Adrenal gland (tissue), 9 donors: ENCODE measurements at regions not wholly inside any gene's neighbourhood (a gene's known extent, or its start where the extent isn't known, plus 50 kb on each side); places are given as distances from the start of the nearest gene placed in this dataset.
A peak's percentile ranks its signal among the peaks of the same experiment; 100 is the strongest.

ENCODE experiments used
- DNase-seq, 7 donors: peaks; one replicate each; pipeline ENCODE4 v3.0.0-alpha.2; 2019 to 2020
- H3K27ac ChIP-seq, 5 donors: fragments of 200-600 bp; sonication (generic) in 4 of 5; 1 replicate in 3 of 5; 2 replicates in 2 of 5; pipeline versions ENCODE4 v1.5.1 to v1.8.0; 2016 to 2020; ENCODE audit warnings: mild to moderate bottlenecking in 1 of 5
- H3K27me3 ChIP-seq: fragments of 200-600 bp; 2 replicates; pipeline ENCODE4 v1.8.0; 2021
- H3K36me3 ChIP-seq, 2 donors: fragments of 200-600 bp; replicated peaks in 1 of 2; 1 replicate in 1 of 2; 2 replicates in 1 of 2; pipeline versions ENCODE4 v1.5.1 to v1.8.0; 2018 to 2022
- H3K4me1 ChIP-seq, 2 donors: fragments of 200-600 bp; replicated peaks in 1 of 2; 1 replicate in 1 of 2; 2 replicates in 1 of 2; pipeline versions ENCODE4 v1.5.1 to v1.8.0; 2018 to 2021
- H3K4me3 ChIP-seq, 4 donors: fragments of 200-600 bp; sonication (generic) in 3 of 4; one replicate each; pipeline ENCODE4 v1.5.1; 2016 to 2018
- H3K9me3 ChIP-seq, 3 donors: fragments of 200-600 bp; sonication (generic) in 1 of 3; replicated peaks in 1 of 3; 1 replicate in 2 of 3; 2 replicates in 1 of 3; pipeline versions ENCODE4 v1.5.1 to v1.8.0; 2016 to 2021
- POLR2A ChIP-seq, 2 donors: fragments of 450-650 bp; IDR thresholded peaks; one replicate each; pipeline ENCODE4 v1.6.1; 2017; ENCODE audit warnings: antibody characterized with exemption in 2 of 2, mild to moderate bottlenecking in 2 of 2, moderate library complexity in 1 of 2
- WGBS, 4 donors: extraction: QIAGEN DNeasy Blood & Tissue Kit in 2 of 4; methylation state at CpG; one replicate each; pipeline versions ENCODE4 v1.1.5 to v1.1.7; 2013 to 2017; 5-methylcytosine and 5-hydroxymethylcytosine counted together
- intact Hi-C, 2 donors: fragments of 100-400 bp; cut with DNase I; formaldehyde crosslinking; loops; one replicate each; pipeline versions ENCODE4 v1.14.1 to v1.15.0; 2022 to 2023
- TF ChIP-seq, protein P1 (sequence below), 6 experiments: fragments of 450-650 bp in 4 of 6; fragments of 200-600 bp in 2 of 6; sonication (generic) in 1 of 6; IDR thresholded peaks; 1 replicate in 5 of 6; 2 replicates in 1 of 6; pipeline versions ENCODE4 v1.5.1 to v1.8.0; 2016 to 2021; ENCODE audit warnings: antibody characterized with exemption in 6 of 6, mild to moderate bottlenecking in 2 of 6, moderate library complexity in 1 of 6
- donor health status: healthy with polysubstance abuse.
- donor health status: Bipolar disorder and iron deficiency.
- donor health status: DM: yes; HTN: yes; CAD: no.
- donor health status: DM: no; HTN: no; CAD: no.
- donor health status: DM: no; HTN: no; CAD: no.

DNA sequence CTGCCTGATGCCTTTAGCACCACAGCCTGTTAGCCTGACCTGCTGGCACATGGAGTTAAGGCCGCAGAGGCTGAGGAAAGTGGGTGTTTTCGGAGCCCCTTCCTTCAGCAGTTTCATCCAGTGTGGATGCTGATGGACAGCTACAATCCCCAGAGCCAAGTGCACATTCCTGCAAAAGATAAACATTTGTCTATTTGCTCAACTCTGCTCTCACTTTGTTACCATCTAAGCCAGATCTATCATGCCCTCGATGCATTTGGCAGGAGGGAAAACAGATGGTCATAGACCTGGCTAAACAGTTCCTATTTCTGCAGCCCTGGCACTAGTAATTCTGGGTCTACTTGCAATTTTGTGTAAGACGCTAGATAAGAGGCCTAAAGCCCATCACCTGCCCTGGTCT lies 312.9 kb upstream of the RASGRP1 start:
- Histone ChIP-seq H3K27ac (no peak overlapping the region), H3K27me3 (no peaks in the 10 kb centered on the region), H3K36me3 (no peaks in the 10 kb centered on the region), H3K4me1 (no peaks in the 10 kb centered on the region), H3K9me3 (no peaks in the 10 kb centered on the region), H3K4me3 (no peak overlapping the region)
- intact Hi-C loops = no loop called here
- DNase-seq = no peak
- TF ChIP-seq, protein P1, sequence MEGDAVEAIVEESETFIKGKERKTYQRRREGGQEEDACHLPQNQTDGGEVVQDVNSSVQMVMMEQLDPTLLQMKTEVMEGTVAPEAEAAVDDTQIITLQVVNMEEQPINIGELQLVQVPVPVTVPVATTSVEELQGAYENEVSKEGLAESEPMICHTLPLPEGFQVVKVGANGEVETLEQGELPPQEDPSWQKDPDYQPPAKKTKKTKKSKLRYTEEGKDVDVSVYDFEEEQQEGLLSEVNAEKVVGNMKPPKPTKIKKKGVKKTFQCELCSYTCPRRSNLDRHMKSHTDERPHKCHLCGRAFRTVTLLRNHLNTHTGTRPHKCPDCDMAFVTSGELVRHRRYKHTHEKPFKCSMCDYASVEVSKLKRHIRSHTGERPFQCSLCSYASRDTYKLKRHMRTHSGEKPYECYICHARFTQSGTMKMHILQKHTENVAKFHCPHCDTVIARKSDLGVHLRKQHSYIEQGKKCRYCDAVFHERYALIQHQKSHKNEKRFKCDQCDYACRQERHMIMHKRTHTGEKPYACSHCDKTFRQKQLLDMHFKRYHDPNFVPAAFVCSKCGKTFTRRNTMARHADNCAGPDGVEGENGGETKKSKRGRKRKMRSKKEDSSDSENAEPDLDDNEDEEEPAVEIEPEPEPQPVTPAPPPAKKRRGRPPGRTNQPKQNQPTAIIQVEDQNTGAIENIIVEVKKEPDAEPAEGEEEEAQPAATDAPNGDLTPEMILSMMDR (IDR thresholded peaks at IDR 0.05) = no peak
- TF ChIP-seq POLR2A (IDR thresholded peaks at IDR 0.05) = no peak
- 64 to 87% (median 81%) methylated on average over 3 to 4 of the region's 4 CpGs for WGBS, 4 donors

DNA sequence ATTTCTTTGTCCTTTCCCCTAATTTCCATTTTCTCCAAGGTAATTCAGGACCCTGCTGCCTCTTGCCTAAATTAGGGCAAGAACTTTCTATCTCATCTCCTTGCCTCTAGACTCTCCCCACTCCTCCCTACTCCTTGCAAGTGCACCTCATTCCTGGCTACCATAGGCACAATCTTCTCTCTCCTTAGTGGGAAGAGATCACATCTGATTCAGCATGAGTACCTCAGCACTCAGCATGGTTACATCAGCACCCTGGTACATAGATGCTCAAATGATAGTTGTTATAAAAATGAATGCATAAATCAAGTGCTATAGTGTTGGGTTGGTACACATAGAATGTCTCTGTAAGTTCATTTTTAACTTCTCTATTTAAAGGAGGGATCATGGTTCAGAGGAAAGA lies 313.4 kb upstream of the RASGRP1 start:
- TF ChIP-seq POLR2A (IDR thresholded peaks at IDR 0.05) = no peak
- TF ChIP-seq, protein P1 (IDR thresholded peaks at IDR 0.05) = no peak
- Histone ChIP-seq H3K4me3 (no peak overlapping the region), H3K4me1 (no peaks in the 10 kb centered on the region), H3K27me3 (no peaks in the 10 kb centered on the region), H3K9me3 (no peaks in the 10 kb centered on the region), H3K27ac (no peak overlapping the region), H3K36me3 (no peaks in the 10 kb centered on the region)
- intact Hi-C loops = no loop called here
- no peak for DNase-seq

DNA sequence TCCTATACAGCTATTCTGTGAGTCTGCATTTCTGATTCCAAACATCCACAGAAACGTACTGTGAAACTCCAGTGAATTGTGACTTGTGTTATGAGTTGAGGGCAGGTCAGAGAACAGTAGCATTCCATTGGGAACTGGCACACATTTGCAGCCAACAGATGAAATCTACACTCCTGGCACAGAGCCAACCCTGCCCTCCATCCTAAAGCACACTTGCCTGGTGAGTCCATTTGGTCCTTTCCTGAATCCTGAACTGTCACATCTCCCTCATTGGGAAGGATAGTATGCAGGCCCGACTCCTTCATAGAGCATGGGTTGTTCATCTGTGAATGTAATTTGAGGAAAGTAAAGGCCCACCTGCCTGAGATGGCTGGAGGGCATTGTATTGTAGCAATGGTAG lies 314.3 kb upstream of the RASGRP1 start:
- Histone ChIP-seq H3K36me3 (no peaks in the 10 kb centered on the region), H3K9me3 (no peaks in the 10 kb centered on the region), H3K27me3 (no peaks in the 10 kb centered on the region), H3K4me3 (no peak overlapping the region), H3K4me1 (peaks cover 0 to 3% of the 10 kb centered on the region in 2 donors), H3K27ac (no peak overlapping the region)
- 65 to 77% (median 69%) methylated on average over 2 of the region's 2 CpGs for WGBS, 4 donors
- TF ChIP-seq POLR2A (IDR thresholded peaks at IDR 0.05) = no peak
- TF ChIP-seq, protein P1 (IDR thresholded peaks at IDR 0.05) = no peak
- intact Hi-C loops = no loop called here
- no peak for DNase-seq

DNA sequence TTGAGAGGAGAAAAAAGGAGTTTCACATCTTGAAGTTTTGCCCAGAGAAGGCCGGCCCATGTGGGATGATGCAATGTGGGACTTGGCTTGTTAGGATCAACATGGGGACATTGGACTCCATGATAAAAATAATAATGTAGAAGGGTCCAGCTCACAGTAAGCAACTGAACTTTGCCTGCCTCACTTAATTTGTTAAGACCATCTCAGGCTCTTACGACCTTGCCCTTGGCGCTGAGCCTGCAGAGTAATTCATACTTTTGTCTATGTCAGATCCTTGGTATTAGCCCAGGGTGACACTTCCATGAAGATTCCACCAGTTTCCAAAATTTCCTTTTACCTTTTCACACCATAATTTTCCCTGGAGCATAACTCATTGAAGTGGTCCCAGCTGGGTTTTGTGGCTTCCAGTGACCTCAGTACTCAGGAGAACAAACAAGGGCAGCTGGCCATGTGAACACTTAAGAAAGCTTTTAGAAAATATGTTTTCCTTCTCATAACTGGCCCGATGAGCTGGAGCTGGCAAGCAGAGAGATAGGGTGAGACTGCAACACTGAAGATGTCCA lies 315.4 kb upstream of the RASGRP1 start:
- peaks cover 0 to 5% of the 10 kb centered on the region in 2 donors for H3K4me1 ChIP-seq
- H3K36me3 ChIP-seq = no peaks in the 10 kb centered on the region
- no peak overlapping the region for H3K27ac ChIP-seq
- no peaks in the 10 kb centered on the region for H3K9me3 ChIP-seq
- TF ChIP-seq, protein P1 (IDR thresholded peaks at IDR 0.05) = no peak
- no peak for TF ChIP-seq POLR2A (IDR thresholded peaks at IDR 0.05)
- DNase-seq = peak in 3 of 7 donors; percentile 8 to 23 (median 20)
- intact Hi-C loops = no loop called here
- H3K4me3 ChIP-seq = no peak overlapping the region
- no peaks in the 10 kb centered on the region for H3K27me3 ChIP-seq
- WGBS, 4 donors = 73 to 88% (median 81%) methylated on average over 4 of the region's 4 CpGs
